ENCODE measurements at regions not wholly inside any gene's neighbourhood (a gene's known extent, or its start where the extent isn't known, plus 50 kb on each side); places are given as distances from the start of the nearest gene placed in this dataset.

DNA sequence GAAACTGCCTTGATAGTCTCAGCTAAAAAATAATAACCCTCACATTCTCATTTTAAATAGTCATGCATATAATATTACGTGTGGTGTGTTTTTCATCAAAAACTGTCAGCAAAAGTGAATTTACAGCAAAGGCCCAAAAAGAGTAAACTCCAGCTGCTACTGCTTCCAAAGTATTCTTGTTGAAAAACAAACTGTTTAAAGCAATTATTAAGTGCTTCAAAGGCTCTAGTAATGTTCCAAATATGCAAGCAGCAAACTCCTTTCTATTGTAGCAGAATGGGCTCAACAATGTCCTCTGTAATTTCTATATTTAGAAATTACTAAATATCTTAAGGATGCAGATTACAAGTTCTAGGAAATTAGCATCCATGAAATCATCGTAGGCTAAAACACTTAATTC, 280.0 kb upstream of the TBX18 start:
- TF ChIP-seq, protein P1, sequence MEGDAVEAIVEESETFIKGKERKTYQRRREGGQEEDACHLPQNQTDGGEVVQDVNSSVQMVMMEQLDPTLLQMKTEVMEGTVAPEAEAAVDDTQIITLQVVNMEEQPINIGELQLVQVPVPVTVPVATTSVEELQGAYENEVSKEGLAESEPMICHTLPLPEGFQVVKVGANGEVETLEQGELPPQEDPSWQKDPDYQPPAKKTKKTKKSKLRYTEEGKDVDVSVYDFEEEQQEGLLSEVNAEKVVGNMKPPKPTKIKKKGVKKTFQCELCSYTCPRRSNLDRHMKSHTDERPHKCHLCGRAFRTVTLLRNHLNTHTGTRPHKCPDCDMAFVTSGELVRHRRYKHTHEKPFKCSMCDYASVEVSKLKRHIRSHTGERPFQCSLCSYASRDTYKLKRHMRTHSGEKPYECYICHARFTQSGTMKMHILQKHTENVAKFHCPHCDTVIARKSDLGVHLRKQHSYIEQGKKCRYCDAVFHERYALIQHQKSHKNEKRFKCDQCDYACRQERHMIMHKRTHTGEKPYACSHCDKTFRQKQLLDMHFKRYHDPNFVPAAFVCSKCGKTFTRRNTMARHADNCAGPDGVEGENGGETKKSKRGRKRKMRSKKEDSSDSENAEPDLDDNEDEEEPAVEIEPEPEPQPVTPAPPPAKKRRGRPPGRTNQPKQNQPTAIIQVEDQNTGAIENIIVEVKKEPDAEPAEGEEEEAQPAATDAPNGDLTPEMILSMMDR (IDR thresholded peaks at IDR 0.05; ENCODE audit: low read length) = no peak
- TF ChIP-seq EZH2 (IDR thresholded peaks at IDR 0.05; ENCODE audit: borderline replicate concordance, low read length) = no peak
